GM23338 (cell line): ENCODE measurements at regions not wholly inside any gene's neighbourhood (a gene's known extent, or its start where the extent isn't known, plus 50 kb on each side); places are given as distances from the start of the nearest gene placed in this dataset.
A peak's percentile ranks its signal among the peaks of the same experiment; 100 is the strongest.

Source experiments
- ATAC-seq: fragments of 200-7000 bp; cut with Tn5 transposase; 3 replicates; pipeline ENCODE4 v1.9.1; 2020
- DNase-seq: peaks from one replicate; pipeline ENCODE4 v3.0.0-alpha.2; 2015; ENCODE audit warnings: low spot score
- H2AFZ ChIP-seq: fragments of 200-600 bp; sonication (generic); 2 replicates; pipeline ENCODE4 v1.8.0; 2016; ENCODE audit warnings: antibody characterized with exemption, mild to moderate bottlenecking, moderate library complexity
- H3F3A ChIP-seq: fragments of 200-600 bp; sonication (generic); replicated peaks from 2 replicates; pipeline ENCODE4 v1.8.0; 2017; ENCODE audit warnings: antibody characterized with exemption, mixed run types, low read depth
- H3K27ac ChIP-seq: fragments of 200-600 bp; sonication (generic); 2 replicates; pipeline ENCODE4 v1.6.1; 2016; ENCODE audit warnings: low read depth
- H3K27me3 ChIP-seq: fragments of 200-600 bp; sonication (generic); 2 replicates; pipeline ENCODE4 v1.8.0; 2016; ENCODE audit warnings: mild to moderate bottlenecking, mixed run types, moderate library complexity; ENCODE audit not compliant: insufficient read depth
- H3K36me3 ChIP-seq: fragments of 200-600 bp; sonication (generic); 2 replicates; pipeline ENCODE4 v1.8.0; 2016; ENCODE audit warnings: mild to moderate bottlenecking; ENCODE audit not compliant: insufficient read depth
- H3K4me1 ChIP-seq: fragments of 200-600 bp; sonication (generic); 2 replicates; pipeline ENCODE4 v1.8.0; 2016; ENCODE audit warnings: mild to moderate bottlenecking, moderate library complexity; ENCODE audit not compliant: insufficient read depth
- H3K4me2 ChIP-seq: fragments of 200-600 bp; sonication (generic); 2 replicates; pipeline ENCODE4 v1.7.1; 2017; ENCODE audit warnings: mixed run types
- H3K4me3 ChIP-seq: fragments of 200-600 bp; sonication (generic); 2 replicates; pipeline ENCODE4 v1.6.1; 2016; ENCODE audit warnings: mixed run types
- H3K79me2 ChIP-seq: fragments of 200-600 bp; sonication (generic); replicated peaks from 2 replicates; pipeline ENCODE4 v1.8.0; 2017; ENCODE audit warnings: mild to moderate bottlenecking; ENCODE audit not compliant: insufficient read depth
- H3K9me2 ChIP-seq: fragments of 200-600 bp; sonication (generic); 2 replicates; pipeline ENCODE4 v1.8.0; 2017; ENCODE audit not compliant: insufficient read depth
- H4K20me1 ChIP-seq: fragments of 200-600 bp; sonication (generic); replicated peaks from 2 replicates; pipeline ENCODE4 v1.8.0; 2017; ENCODE audit warnings: mild to moderate bottlenecking; ENCODE audit not compliant: insufficient read depth
- H3K27ac Mint-ChIP-seq: 2 replicates; pipeline ENCODE4 v1.8.0; 2020; ENCODE audit warnings: inconsistent platforms, mild to moderate bottlenecking, moderate library complexity, mixed read lengths
- H3K27me3 Mint-ChIP-seq: 3 replicates; pipeline ENCODE4 v1.8.0; 2022; ENCODE audit warnings: low read depth, mild to moderate bottlenecking, moderate library complexity, mixed read lengths, inconsistent platforms; ENCODE audit not compliant: insufficient read depth, poor library complexity
- H3K36me3 Mint-ChIP-seq: 3 replicates; pipeline ENCODE4 v1.8.0; 2021; ENCODE audit warnings: low read depth, mild to moderate bottlenecking, inconsistent platforms, moderate library complexity, mixed read lengths
- H3K4me1 Mint-ChIP-seq: 3 replicates; pipeline ENCODE4 v1.8.0; 2020; ENCODE audit warnings: mild to moderate bottlenecking, inconsistent platforms, mixed read lengths
- H3K4me3 Mint-ChIP-seq: 3 replicates; pipeline ENCODE4 v1.8.0; 2021; ENCODE audit warnings: moderate library complexity, mild to moderate bottlenecking, inconsistent platforms, mixed read lengths
- H3K9me3 Mint-ChIP-seq: 3 replicates; pipeline ENCODE4 v1.8.0; 2020; ENCODE audit warnings: moderate library complexity, mild to moderate bottlenecking, inconsistent platforms, mixed read lengths
- CREB1 ChIP-seq: fragments of 250-450 bp; sonication (Bioruptor Pico); IDR thresholded peaks from 2 replicates; pipeline ENCODE4 v1.5.0; 2020; ENCODE audit warnings: low read depth, mild to moderate bottlenecking, moderate library complexity
- CTCF ChIP-seq, 2 experiments: fragments of 200-600 bp in 1 of 2; sonication (generic) in 1 of 2; conservative IDR thresholded peaks; 2 replicates each; pipeline versions ENCODE4 v1.5.1 to v1.6.1; 2016 to 2017; ENCODE audit warnings: antibody characterized with exemption in 2 of 2, low read depth in 2 of 2, mild to moderate bottlenecking in 2 of 2, moderate library complexity in 1 of 2
- ETS1 ChIP-seq: IDR thresholded peaks from 2 replicates; pipeline ENCODE4 v1.6.1; 2016; ENCODE audit warnings: antibody characterized with exemption
- EZH2 ChIP-seq: fragments of 200-600 bp; sonication (generic); IDR thresholded peaks from one replicate; pipeline ENCODE4 v1.8.0; 2017; ENCODE audit warnings: antibody characterized with exemption, mild to moderate bottlenecking, low read depth; ENCODE audit not compliant: unreplicated experiment
- EZH2phosphoT487 ChIP-seq: fragments of 200-600 bp; sonication (generic); IDR thresholded peaks from one replicate; pipeline ENCODE4 v1.8.1; 2018; ENCODE audit warnings: antibody characterized with exemption; ENCODE audit not compliant: unreplicated experiment
- JUNB ChIP-seq: IDR thresholded peaks from one replicate; pipeline ENCODE4 v1.6.1; 2016; ENCODE audit warnings: antibody characterized with exemption; ENCODE audit not compliant: unreplicated experiment
- NANOG ChIP-seq: IDR thresholded peaks from 2 replicates; pipeline ENCODE4 v1.6.1; 2016; ENCODE audit warnings: antibody characterized with exemption, borderline replicate concordance
- POLR2AphosphoS5 ChIP-seq: IDR thresholded peaks from 2 replicates; pipeline ENCODE4 v1.6.1; 2016; ENCODE audit warnings: antibody characterized with exemption, low read depth
- REST ChIP-seq: IDR thresholded peaks from one replicate; pipeline ENCODE4 v1.6.1; 2018; ENCODE audit warnings: antibody characterized with exemption; ENCODE audit not compliant: unreplicated experiment
- STAT1 ChIP-seq: IDR thresholded peaks from one replicate; pipeline ENCODE4 v1.6.1; 2016; ENCODE audit warnings: antibody characterized with exemption; ENCODE audit not compliant: unreplicated experiment
- ZNF114 ChIP-seq: fragments of 250-450 bp; sonication (Bioruptor Pico); IDR thresholded peaks from 2 replicates; pipeline ENCODE4 v1.5.0; 2020; ENCODE audit warnings: mild to moderate bottlenecking, moderate library complexity
- ZNF331 ChIP-seq: fragments of 250-450 bp; sonication (Bioruptor Pico); IDR thresholded peaks from 2 replicates; pipeline ENCODE4 v1.5.0; 2020; ENCODE audit warnings: low read depth, mild to moderate bottlenecking, moderate library complexity
- TF ChIP-seq, protein P1 (sequence below): fragments of 250-450 bp; sonication (Bioruptor Pico); IDR thresholded peaks from 2 replicates; pipeline ENCODE4 v1.5.0; 2020; ENCODE audit warnings: mild to moderate bottlenecking, moderate library complexity

DNA sequence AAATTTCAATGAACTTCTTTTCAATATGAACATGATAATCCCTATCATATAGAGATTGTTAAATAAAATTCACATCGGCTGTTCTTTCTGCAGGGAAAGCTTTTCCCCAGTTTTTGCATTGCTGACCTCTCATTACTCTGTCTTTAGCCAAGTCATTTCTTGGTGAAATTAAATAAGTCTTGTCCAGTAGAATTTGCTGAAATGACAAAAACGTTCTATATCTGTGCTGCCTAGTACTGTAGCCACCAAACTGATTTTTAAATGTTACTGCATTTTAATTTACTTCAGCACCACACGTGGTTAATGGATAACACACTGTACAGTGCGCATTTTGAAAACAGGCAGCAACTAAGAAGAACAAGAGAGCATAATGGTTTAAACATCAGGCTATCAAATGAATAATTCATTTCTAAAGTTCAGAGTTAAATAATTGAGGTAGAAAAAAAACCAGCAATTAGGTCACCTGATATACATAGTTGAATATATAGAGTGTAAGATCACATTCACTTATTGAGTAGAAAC lies 178.9 kb downstream of the LIG4 start (continued):
- no peak for TF ChIP-seq REST

- Mint-ChIP-seq H3K27ac (peak overlapping the region; percentile 2; the same call in 1 of the 2 replicates), H3K36me3 (no peaks in the 10 kb centered on the region)
- TF ChIP-seq ETS1 (no peak), POLR2AphosphoS5 (no peak), CREB1 (CRISPR knock-in tag) (no peak), EZH2phosphoT487 (no peak), CTCF (conservative IDR thresholded peaks at IDR 0.05; ENCODE audit: low read depth in 2 of 2) (no peak), STAT1 (no peak), JUNB (no peak), ZNF331 (CRISPR knock-in tag) (no peak), ZNF114 (no peak), NANOG (no peak), EZH2 (no peak)
- TF ChIP-seq, protein P1, sequence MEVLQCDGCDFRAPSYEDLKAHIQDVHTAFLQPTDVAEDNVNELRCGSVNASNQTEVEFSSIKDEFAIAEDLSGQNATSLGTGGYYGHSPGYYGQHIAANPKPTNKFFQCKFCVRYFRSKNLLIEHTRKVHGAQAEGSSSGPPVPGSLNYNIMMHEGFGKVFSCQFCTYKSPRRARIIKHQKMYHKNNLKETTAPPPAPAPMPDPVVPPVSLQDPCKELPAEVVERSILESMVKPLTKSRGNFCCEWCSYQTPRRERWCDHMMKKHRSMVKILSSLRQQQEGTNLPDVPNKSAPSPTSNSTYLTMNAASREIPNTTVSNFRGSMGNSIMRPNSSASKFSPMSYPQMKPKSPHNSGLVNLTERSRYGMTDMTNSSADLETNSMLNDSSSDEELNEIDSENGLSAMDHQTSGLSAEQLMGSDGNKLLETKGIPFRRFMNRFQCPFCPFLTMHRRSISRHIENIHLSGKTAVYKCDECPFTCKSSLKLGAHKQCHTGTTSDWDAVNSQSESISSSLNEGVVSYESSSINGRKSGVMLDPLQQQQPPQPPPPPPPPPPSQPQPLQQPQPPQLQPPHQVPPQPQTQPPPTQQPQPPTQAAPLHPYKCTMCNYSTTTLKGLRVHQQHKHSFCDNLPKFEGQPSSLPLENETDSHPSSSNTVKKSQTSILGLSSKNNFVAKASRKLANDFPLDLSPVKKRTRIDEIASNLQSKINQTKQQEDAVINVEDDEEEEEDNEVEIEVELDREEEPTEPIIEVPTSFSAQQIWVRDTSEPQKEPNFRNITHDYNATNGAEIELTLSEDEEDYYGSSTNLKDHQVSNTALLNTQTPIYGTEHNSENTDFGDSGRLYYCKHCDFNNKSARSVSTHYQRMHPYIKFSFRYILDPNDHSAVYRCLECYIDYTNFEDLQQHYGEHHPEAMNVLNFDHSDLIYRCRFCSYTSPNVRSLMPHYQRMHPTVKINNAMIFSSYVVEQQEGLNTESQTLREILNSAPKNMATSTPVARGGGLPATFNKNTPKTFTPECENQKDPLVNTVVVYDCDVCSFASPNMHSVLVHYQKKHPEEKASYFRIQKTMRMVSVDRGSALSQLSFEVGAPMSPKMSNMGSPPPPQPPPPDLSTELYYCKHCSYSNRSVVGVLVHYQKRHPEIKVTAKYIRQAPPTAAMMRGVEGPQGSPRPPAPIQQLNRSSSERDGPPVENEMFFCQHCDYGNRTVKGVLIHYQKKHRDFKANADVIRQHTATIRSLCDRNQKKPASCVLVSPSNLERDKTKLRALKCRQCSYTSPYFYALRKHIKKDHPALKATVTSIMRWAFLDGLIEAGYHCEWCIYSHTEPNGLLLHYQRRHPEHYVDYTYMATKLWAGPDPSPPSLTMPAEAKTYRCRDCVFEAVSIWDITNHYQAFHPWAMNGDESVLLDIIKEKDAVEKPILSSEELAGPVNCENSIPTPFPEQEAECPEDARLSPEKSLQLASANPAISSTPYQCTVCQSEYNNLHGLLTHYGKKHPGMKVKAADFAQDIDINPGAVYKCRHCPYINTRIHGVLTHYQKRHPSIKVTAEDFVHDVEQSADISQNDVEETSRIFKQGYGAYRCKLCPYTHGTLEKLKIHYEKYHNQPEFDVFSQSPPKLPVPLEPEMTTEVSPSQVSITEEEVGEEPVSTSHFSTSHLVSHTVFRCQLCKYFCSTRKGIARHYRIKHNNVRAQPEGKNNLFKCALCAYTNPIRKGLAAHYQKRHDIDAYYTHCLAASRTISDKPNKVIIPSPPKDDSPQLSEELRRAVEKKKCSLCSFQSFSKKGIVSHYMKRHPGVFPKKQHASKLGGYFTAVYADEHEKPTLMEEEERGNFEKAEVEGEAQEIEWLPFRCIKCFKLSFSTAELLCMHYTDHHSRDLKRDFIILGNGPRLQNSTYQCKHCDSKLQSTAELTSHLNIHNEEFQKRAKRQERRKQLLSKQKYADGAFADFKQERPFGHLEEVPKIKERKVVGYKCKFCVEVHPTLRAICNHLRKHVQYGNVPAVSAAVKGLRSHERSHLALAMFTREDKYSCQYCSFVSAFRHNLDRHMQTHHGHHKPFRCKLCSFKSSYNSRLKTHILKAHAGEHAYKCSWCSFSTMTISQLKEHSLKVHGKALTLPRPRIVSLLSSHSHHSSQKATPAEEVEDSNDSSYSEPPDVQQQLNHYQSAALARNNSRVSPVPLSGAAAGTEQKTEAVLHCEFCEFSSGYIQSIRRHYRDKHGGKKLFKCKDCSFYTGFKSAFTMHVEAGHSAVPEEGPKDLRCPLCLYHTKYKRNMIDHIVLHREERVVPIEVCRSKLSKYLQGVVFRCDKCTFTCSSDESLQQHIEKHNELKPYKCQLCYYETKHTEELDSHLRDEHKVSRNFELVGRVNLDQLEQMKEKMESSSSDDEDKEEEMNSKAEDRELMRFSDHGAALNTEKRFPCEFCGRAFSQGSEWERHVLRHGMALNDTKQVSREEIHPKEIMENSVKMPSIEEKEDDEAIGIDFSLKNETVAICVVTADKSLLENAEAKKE: no peak
These were observed 180.4 kb downstream of the LIG4 start for GRCh38 chr13:108034909-108035410.

More at GRCh38 chr13:108034909-108035410, 180.4 kb downstream of the LIG4 start:
- H4K20me1 ChIP-seq: no peaks in the 10 kb centered on the region
- DNase-seq (no peak), ATAC-seq (no peak)
- H3K9me3 Mint-ChIP-seq: no peaks in the 10 kb centered on the region
- no peaks in the 10 kb centered on the region for H3K36me3 ChIP-seq
- no peaks in the 10 kb centered on the region for H3K27me3 ChIP-seq
- peaks cover 13% of the 10 kb centered on the region for H3K4me1 ChIP-seq
- no peak overlapping the region for H3K4me3 ChIP-seq
- H3K27me3 Mint-ChIP-seq: no peaks in the 10 kb centered on the region
- H3K4me1 Mint-ChIP-seq: peaks cover 20% of the 10 kb centered on the region
- no peaks in the 10 kb centered on the region for H3K79me2 ChIP-seq
- H3F3A ChIP-seq: no peaks in the 10 kb centered on the region
- no peak overlapping the region for H3K4me3 Mint-ChIP-seq
- H3K4me2 ChIP-seq: no peak overlapping the region
- no peak overlapping the region for H2AFZ ChIP-seq
- no peak overlapping the region for H3K27ac ChIP-seq
- H3K9me2 ChIP-seq: peaks cover 4% of the 10 kb centered on the region; the same call in 1 of the 2 replicates
